Mesothelial cell of epicardium (in vitro differentiated cells): ENCODE measurements at regions not wholly inside any gene's neighbourhood (a gene's known extent, or its start where the extent isn't known, plus 50 kb on each side); places are given as distances from the start of the nearest gene placed in this dataset.

Source experiments
- DNase-seq, 2 experiments: peaks; one replicate each; pipeline ENCODE4 v3.0.0; 2021; ENCODE audit warnings: low spot score in 2 of 2; ENCODE audit not compliant: unreplicated experiment in 2 of 2
- H3K27ac Mint-ChIP-seq: 2 replicates; pipeline ENCODE4 v1.8.0; 2021; ENCODE audit warnings: mixed read lengths
- H3K27me3 Mint-ChIP-seq: 2 replicates; pipeline ENCODE4 v1.8.0; 2021; ENCODE audit warnings: low read depth, mixed read lengths
- H3K36me3 Mint-ChIP-seq: 2 replicates; pipeline ENCODE4 v1.8.0; 2021; ENCODE audit warnings: mixed read lengths
- H3K4me1 Mint-ChIP-seq: 2 replicates; pipeline ENCODE4 v1.8.0; 2021; ENCODE audit warnings: mixed read lengths
- H3K4me3 Mint-ChIP-seq: 2 replicates; pipeline ENCODE4 v1.8.0; 2021; ENCODE audit warnings: mild to moderate bottlenecking, moderate library complexity, mixed read lengths
- H3K9me3 Mint-ChIP-seq: 2 replicates; pipeline ENCODE4 v1.8.0; 2021; ENCODE audit warnings: mixed read lengths
- TF ChIP-seq, protein P1 (sequence below): fragments of 200-600 bp; sonication (generic); IDR thresholded peaks from one replicate; pipeline ENCODE4 v1.5.0; 2021; ENCODE audit warnings: antibody characterized with exemption; ENCODE audit not compliant: unreplicated experiment

DNA sequence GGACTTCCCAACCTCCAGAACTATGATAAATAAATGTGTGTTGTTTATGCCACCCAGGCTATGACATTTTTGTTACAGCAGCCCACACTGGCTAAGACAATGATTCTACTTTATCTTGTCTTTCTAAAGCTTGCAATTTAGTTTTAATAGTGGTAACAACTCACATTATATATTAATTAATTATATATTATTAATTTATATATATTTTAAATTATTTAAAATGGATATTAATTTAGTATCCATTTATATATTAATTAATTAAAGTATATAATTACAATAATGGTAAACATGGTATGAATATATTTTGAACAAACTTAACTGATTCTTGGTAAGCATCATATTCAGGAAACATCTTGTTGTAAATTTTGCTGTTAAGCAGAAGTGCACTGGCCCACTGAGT, 863.9 kb downstream of the MCTP2 start:
- H3K4me1 Mint-ChIP-seq: no peaks in the 10 kb centered on the region

DNA sequence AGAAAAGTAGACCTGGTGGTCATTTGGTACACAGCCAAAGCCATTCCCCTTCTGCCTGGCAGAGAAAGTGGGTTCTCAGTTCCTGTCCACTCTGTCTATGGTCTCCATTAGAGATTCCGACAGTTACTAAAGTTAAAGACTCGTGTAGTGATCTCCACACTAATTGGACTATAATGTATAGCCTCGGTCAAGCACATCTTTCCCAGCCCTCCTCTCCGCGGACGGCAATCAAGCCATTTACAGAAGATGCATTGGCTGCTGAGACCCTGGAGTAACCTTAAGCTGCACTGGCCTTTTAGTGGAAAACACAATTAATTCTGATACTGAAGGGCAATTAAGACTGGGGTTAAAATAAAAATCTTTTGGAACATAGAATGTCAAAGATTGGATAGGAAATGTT, 865.3 kb downstream of the MCTP2 start:
- no peak overlapping the region for H3K27ac Mint-ChIP-seq
- DNase-seq: no peak
- no peaks in the 10 kb centered on the region for H3K27me3 Mint-ChIP-seq
- peaks cover 24% of the 10 kb centered on the region for H3K9me3 Mint-ChIP-seq
- H3K4me1 Mint-ChIP-seq: no peaks in the 10 kb centered on the region
- peaks cover 7% of the 10 kb centered on the region for H3K36me3 Mint-ChIP-seq
- TF ChIP-seq, protein P1, sequence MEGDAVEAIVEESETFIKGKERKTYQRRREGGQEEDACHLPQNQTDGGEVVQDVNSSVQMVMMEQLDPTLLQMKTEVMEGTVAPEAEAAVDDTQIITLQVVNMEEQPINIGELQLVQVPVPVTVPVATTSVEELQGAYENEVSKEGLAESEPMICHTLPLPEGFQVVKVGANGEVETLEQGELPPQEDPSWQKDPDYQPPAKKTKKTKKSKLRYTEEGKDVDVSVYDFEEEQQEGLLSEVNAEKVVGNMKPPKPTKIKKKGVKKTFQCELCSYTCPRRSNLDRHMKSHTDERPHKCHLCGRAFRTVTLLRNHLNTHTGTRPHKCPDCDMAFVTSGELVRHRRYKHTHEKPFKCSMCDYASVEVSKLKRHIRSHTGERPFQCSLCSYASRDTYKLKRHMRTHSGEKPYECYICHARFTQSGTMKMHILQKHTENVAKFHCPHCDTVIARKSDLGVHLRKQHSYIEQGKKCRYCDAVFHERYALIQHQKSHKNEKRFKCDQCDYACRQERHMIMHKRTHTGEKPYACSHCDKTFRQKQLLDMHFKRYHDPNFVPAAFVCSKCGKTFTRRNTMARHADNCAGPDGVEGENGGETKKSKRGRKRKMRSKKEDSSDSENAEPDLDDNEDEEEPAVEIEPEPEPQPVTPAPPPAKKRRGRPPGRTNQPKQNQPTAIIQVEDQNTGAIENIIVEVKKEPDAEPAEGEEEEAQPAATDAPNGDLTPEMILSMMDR: no peak
- no peak overlapping the region for H3K4me3 Mint-ChIP-seq

More for the DNA sequence above, 863.9 kb downstream of the MCTP2 start:
- Mint-ChIP-seq H3K36me3 (peaks cover 2% of the 10 kb centered on the region), H3K27ac (no peak overlapping the region), H3K4me3 (no peak overlapping the region), H3K27me3 (no peaks in the 10 kb centered on the region), H3K9me3 (peaks cover 18% of the 10 kb centered on the region)
- DNase-seq: no peak
- TF ChIP-seq, protein P1: no peak

DNA sequence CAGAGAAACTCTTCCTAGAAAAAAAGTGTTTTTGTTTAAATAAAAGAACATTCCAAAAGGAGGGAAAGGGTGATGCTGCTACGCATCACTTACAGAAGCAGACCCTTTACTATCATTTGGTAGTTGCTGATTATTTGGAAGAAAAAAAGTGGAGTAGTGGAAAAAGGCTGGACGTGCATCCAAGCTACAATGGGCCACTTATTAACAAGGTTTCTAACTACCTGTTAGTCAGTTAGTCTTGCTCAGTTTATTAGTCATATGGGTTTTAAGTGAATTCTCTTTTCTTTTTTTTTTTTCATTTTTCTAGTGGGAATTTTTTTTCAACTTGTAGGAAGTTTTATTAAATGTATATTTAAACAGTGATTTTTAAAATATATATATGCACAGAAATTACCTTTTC, 866.0 kb downstream of the MCTP2 start:
- Mint-ChIP-seq H3K36me3 (peaks cover 7% of the 10 kb centered on the region), H3K27ac (no peak overlapping the region), H3K4me1 (no peaks in the 10 kb centered on the region), H3K27me3 (no peaks in the 10 kb centered on the region), H3K4me3 (no peak overlapping the region), H3K9me3 (peaks cover 29% of the 10 kb centered on the region)
- DNase-seq: no peak
- TF ChIP-seq, protein P1: no peak

- Mint-ChIP-seq H3K4me3 (no peak overlapping the region), H3K27ac (peak overlapping the region; percentile 54), H3K36me3 (peaks cover 5% of the 10 kb centered on the region), H3K27me3 (no peaks in the 10 kb centered on the region), H3K9me3 (peaks cover 15% of the 10 kb centered on the region), H3K4me1 (peaks cover 13% of the 10 kb centered on the region)
- TF ChIP-seq, protein P1: no peak
- no peak for DNase-seq
Observed at GRCh38 chr15:95105229-95105628, 873.9 kb downstream of the MCTP2 start.

DNA sequence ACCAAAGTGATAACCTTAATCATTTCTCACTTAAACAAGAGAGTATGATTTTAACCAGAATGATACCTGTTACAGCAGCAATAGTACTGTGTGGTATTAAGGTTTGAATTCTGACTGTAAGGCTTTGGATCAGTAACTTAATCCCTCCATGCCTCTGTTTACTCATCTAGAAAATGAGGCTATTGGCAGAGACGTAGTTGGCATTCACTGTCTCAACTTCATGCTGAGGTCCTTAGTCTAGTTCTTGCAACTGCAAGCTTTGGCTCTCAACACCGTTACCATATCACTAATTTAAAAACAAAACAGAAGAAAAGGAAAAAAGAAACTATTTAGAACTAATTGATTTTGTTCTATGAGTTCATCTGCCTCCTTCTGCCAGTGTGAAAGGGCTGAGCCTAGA, 875.4 kb downstream of the MCTP2 start:
- H3K27ac Mint-ChIP-seq: no peak overlapping the region
- no peaks in the 10 kb centered on the region for H3K36me3 Mint-ChIP-seq
- no peaks in the 10 kb centered on the region for H3K27me3 Mint-ChIP-seq
- H3K9me3 Mint-ChIP-seq: peaks cover 4% of the 10 kb centered on the region
- no peak for DNase-seq
- no peak overlapping the region for H3K4me3 Mint-ChIP-seq
- H3K4me1 Mint-ChIP-seq: peaks cover 13% of the 10 kb centered on the region
- TF ChIP-seq, protein P1: no peak

- Mint-ChIP-seq H3K27ac (no peak overlapping the region), H3K27me3 (no peaks in the 10 kb centered on the region), H3K9me3 (no peaks in the 10 kb centered on the region), H3K4me3 (no peak overlapping the region), H3K36me3 (no peaks in the 10 kb centered on the region), H3K4me1 (peaks cover 18% of the 10 kb centered on the region)
- TF ChIP-seq, protein P1: no peak
- DNase-seq: no peak
Observed at GRCh38 chr15:95108673-95109072, 877.3 kb downstream of the MCTP2 start.
